Muscle layer of colon (tissue), 2 donors: ENCODE measurements at regions not wholly inside any gene's neighbourhood (a gene's known extent, or its start where the extent isn't known, plus 50 kb on each side); places are given as distances from the start of the nearest gene placed in this dataset.

Source experiments
- H3K27ac ChIP-seq: one replicate; pipeline ENCODE4 v1.7.0; 2013; ENCODE audit warnings: low read depth, mild to moderate bottlenecking, low read length, moderate library complexity
- H3K27me3 ChIP-seq, 2 donors: one replicate each; pipeline ENCODE4 v1.7.0; 2013; ENCODE audit warnings: low read length in 2 of 2, mild to moderate bottlenecking in 2 of 2; ENCODE audit not compliant: insufficient read depth in 2 of 2, control insufficient read depth in 1 of 2
- H3K36me3 ChIP-seq: one replicate; pipeline ENCODE4 v1.7.0; 2013; ENCODE audit warnings: mild to moderate bottlenecking, low read length; ENCODE audit not compliant: insufficient read depth
- H3K4me1 ChIP-seq: one replicate; pipeline ENCODE4 v1.7.0; 2013; ENCODE audit warnings: mild to moderate bottlenecking, low read length; ENCODE audit not compliant: insufficient read depth
- H3K4me3 ChIP-seq, 2 donors: one replicate each; pipeline ENCODE4 v1.7.0; 2013; ENCODE audit warnings: low read length in 2 of 2, low read depth in 1 of 2, mild to moderate bottlenecking in 1 of 2, moderate library complexity in 1 of 2
- H3K9ac ChIP-seq: one replicate; pipeline ENCODE4 v1.7.0; 2013; ENCODE audit warnings: low read length
- H3K9me3 ChIP-seq: one replicate; pipeline ENCODE4 v1.7.0; 2013; ENCODE audit warnings: mild to moderate bottlenecking, low read length
- donor health status: abdominal sarcoma.
- donor health status: Adenocarcinoma of cecum.

GRCh38 chr11:116457336-116458007 lies 315.3 kb downstream of the BUD13 start:
- Histone ChIP-seq H3K27ac (no peak overlapping the region), H3K9ac (no peak overlapping the region), H3K27me3 (no peaks in the 10 kb centered on the region), H3K4me1 (peaks cover 59% of the 10 kb centered on the region), H3K4me3 (no peak overlapping the region), H3K36me3 (no peaks in the 10 kb centered on the region), H3K9me3 (no peaks in the 10 kb centered on the region)

DNA sequence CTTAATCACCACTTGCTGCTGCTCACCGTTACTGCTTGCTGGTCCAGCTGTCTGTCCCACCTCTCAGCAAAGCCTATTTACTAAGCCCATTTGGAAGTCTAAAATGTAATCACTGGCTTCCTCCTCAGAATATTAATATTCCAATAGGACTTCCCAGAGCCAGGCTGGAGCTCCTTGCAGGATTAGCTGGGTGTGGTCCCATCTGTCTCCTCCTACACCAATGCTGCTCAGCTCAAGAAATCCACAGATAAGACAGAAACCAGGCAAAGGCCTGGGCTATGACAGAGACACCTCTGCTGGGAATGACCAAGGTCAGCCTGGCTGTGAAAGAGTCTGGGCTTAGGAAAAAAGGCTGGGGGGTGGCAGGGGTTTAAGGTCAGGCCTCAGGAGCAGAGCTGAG lies 317.8 kb downstream of the BUD13 start:
- H3K27ac ChIP-seq, result no peak overlapping the region
- no peaks in the 10 kb centered on the region for H3K27me3 ChIP-seq
- H3K9me3 ChIP-seq, result no peaks in the 10 kb centered on the region
- no peak overlapping the region for H3K9ac ChIP-seq
- no peak overlapping the region for H3K4me3 ChIP-seq
- no peaks in the 10 kb centered on the region for H3K36me3 ChIP-seq
- H3K4me1 ChIP-seq, result peaks cover 34% of the 10 kb centered on the region

- Histone ChIP-seq H3K9me3 (no peaks in the 10 kb centered on the region), H3K27me3 (no peaks in the 10 kb centered on the region), H3K4me3 (no peak overlapping the region), H3K36me3 (no peaks in the 10 kb centered on the region), H3K4me1 (peaks cover 27% of the 10 kb centered on the region), H3K27ac (no peak overlapping the region), H3K9ac (no peak overlapping the region)
These were observed 318.7 kb downstream of the BUD13 start for GRCh38 chr11:116454020-116454645.

DNA sequence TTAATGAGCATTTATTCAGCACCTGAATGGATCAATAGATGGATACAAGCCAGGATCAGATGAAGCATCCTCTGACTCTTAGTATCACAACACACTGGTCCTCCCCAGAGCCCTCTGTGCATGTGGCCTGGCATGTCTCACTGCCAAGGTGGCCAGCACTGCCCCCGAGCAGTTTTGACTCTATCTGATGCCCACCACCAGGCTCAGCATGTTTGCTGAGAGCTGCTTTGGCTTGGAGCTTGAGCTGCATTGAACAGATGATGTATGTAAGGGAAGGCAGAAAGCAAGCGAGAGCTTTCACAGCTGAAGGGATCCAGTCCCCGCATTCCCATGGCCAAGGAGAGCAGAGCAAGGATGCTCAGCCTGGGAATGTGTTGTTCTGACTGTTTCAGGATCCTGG lies 320.3 kb downstream of the BUD13 start:
- no peak overlapping the region for H3K4me3 ChIP-seq
- H3K27me3 ChIP-seq, result no peaks in the 10 kb centered on the region
- H3K9ac ChIP-seq, result no peak overlapping the region
- peaks cover 10% of the 10 kb centered on the region for H3K4me1 ChIP-seq
- H3K36me3 ChIP-seq, result no peaks in the 10 kb centered on the region
- H3K9me3 ChIP-seq, result no peaks in the 10 kb centered on the region
- no peak overlapping the region for H3K27ac ChIP-seq

DNA sequence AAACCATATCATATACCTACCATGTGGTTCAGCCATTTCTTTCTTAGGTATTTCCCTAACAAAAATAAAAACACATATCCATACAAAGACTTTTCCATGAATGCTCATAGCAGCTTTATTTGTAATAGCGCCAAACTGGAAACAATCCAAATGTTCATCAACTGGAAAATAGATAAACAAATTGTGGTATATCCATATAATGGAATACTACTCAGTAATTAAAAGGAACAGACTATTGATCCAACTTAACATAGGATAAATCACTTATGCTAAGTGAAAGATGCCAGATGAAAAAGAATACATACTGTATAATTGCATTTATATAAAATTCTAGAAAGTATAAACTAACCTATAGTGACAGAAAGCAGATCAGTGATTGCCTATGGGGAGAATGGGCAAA lies 323.3 kb downstream of the BUD13 start:
- Histone ChIP-seq H3K4me3 (no peak overlapping the region), H3K4me1 (no peaks in the 10 kb centered on the region), H3K27me3 (no peaks in the 10 kb centered on the region), H3K36me3 (no peaks in the 10 kb centered on the region), H3K27ac (no peak overlapping the region), H3K9me3 (no peaks in the 10 kb centered on the region), H3K9ac (no peak overlapping the region)

GRCh38 chr11:116446048-116446941 lies 326.5 kb downstream of the BUD13 start:
- Histone ChIP-seq H3K27me3 (no peaks in the 10 kb centered on the region), H3K4me3 (no peak overlapping the region), H3K4me1 (peaks cover 5% of the 10 kb centered on the region), H3K27ac (no peak overlapping the region), H3K36me3 (no peaks in the 10 kb centered on the region), H3K9me3 (no peaks in the 10 kb centered on the region), H3K9ac (no peak overlapping the region)

- H3K4me3 ChIP-seq, result no peak overlapping the region
- H3K9ac ChIP-seq, result no peak overlapping the region
- H3K36me3 ChIP-seq, result no peaks in the 10 kb centered on the region
- peaks cover 5% of the 10 kb centered on the region for H3K4me1 ChIP-seq
- no peak overlapping the region for H3K27ac ChIP-seq
- H3K9me3 ChIP-seq, result no peaks in the 10 kb centered on the region
- no peaks in the 10 kb centered on the region for H3K27me3 ChIP-seq
These were observed 327.4 kb downstream of the BUD13 start for GRCh38 chr11:116445108-116446047.

- no peaks in the 10 kb centered on the region for H3K36me3 ChIP-seq
- H3K27me3 ChIP-seq, result no peaks in the 10 kb centered on the region
- no peak overlapping the region for H3K27ac ChIP-seq
- H3K9ac ChIP-seq, result no peak overlapping the region
- H3K4me3 ChIP-seq, result no peak overlapping the region
- H3K4me1 ChIP-seq, result peaks cover 20% of the 10 kb centered on the region
- H3K9me3 ChIP-seq, result no peaks in the 10 kb centered on the region
These were observed 330.5 kb downstream of the BUD13 start for GRCh38 chr11:116442238-116442752.

DNA sequence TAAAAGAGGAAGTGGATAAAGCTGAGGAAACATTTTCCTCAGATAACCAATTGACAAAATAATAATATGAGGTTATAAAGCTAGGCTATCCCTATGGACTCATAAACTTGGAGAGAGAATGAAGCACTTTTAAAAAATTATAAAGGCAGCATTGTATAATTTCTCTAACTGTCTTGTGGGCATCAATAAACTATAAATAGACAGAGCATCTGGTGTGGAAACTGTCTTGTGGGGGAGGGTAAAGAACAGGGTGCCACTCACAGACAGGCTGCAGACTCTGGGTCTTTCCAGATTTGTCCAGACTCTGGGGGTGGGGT lies 333.5 kb downstream of the BUD13 start:
- Histone ChIP-seq H3K27ac (no peak overlapping the region), H3K4me3 (no peak overlapping the region), H3K36me3 (no peaks in the 10 kb centered on the region), H3K4me1 (peaks cover 22% of the 10 kb centered on the region), H3K27me3 (no peaks in the 10 kb centered on the region), H3K9me3 (no peaks in the 10 kb centered on the region), H3K9ac (no peak overlapping the region)

DNA sequence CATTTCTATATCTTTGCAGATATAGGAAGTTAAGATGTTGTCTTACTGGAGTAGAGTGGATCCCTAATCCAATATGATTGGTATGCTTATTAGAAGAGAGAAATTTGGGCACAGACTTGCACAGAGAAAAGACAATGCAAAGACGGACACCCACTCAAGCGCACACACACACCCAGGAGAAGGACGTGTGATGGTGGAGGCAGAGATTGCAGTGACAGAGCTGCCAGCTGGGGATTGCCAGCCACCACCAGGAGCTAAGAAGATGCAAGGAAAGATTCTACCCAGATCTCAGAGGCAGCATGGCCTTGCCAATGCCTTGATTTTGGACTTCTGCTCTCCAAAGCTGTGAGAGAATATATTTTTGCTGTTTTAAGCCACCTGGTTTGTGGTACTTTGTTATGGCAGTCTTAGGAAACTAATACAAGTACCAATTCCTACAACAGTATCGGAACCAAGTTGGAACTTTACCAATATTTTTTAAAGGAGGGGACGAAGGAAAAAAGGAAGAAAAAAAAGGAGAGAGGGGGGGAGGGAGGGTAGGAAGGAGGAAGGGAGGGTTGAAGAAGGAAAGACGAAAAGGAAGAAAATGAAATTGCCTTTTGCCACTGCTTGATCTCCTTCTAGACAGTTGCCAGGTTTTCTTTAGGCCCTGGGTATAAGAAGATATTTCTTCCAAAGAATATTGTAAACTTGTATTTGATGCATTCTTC lies 334.0 kb downstream of the BUD13 start:
- H3K4me1 ChIP-seq, result peaks cover 22% of the 10 kb centered on the region
- H3K9me3 ChIP-seq, result no peaks in the 10 kb centered on the region
- no peak overlapping the region for H3K9ac ChIP-seq
- no peaks in the 10 kb centered on the region for H3K27me3 ChIP-seq
- no peak overlapping the region for H3K4me3 ChIP-seq
- H3K27ac ChIP-seq, result no peak overlapping the region
- no peaks in the 10 kb centered on the region for H3K36me3 ChIP-seq
